Heart left ventricle (tissue), 13 donors: ENCODE measurements at regions not wholly inside any gene's neighbourhood (a gene's known extent, or its start where the extent isn't known, plus 50 kb on each side); places are given as distances from the start of the nearest gene placed in this dataset.
"Not testable (repeated sequence)": the region's sequence is repeated elsewhere in the genome, so short reads cannot be mapped to it uniquely, and the experiment has no call there.

Experiments
- POLR2A ChIP-seq, 2 donors: fragments of 450-650 bp; IDR thresholded peaks; one replicate each; pipeline ENCODE4 v1.6.1; 2017; ENCODE audit warnings: antibody characterized with exemption in 2 of 2, mild to moderate bottlenecking in 2 of 2, moderate library complexity in 2 of 2
- TF ChIP-seq, protein P1 (sequence below), 12 donors: fragments of 200-600 bp; sonication (generic) in 4 of 12; IDR thresholded peaks; one replicate each; pipeline versions ENCODE4 v1.5.0 to v1.8.0; 2018 to 2022; ENCODE audit warnings: antibody characterized with exemption in 12 of 12, mild to moderate bottlenecking in 5 of 12
- donor health status: ischemic (EF 13 %, LVEDD 7.1; RV severe dilation, severe dysfunction).
- donor health status: DM: no; HTN: yes; CAD: no.
- donor health status: DM: no; HTN: no; CAD: no.
- donor health status: ischemic (EF 25% LVEDD 6.9; RV normal size, moderate dysfunction).
- donor health status: ischemic (EF 25% LVEDD 5.7; RV mildly dilated, moderate dysfunction).
- donor health status: ischemic (EF 35%, LVEDD 5.7; RV mildly dilated, moderate dysfunction).
- donor health status: nonischemic (EF 11% LVEDD 7.7; RV severe dilation, severe dysfunction).
- donor health status: DM: yes; HTN: yes; CAD: no.
- donor health status: PGD.
- donor health status: ischemic (EF 29% LVEDD 5.4; RV normal size, mild dysfunction).
- donor health status: nonischemic (EF 23%, LVEDD 6.1; RV moderate dilation, normal function).

DNA sequence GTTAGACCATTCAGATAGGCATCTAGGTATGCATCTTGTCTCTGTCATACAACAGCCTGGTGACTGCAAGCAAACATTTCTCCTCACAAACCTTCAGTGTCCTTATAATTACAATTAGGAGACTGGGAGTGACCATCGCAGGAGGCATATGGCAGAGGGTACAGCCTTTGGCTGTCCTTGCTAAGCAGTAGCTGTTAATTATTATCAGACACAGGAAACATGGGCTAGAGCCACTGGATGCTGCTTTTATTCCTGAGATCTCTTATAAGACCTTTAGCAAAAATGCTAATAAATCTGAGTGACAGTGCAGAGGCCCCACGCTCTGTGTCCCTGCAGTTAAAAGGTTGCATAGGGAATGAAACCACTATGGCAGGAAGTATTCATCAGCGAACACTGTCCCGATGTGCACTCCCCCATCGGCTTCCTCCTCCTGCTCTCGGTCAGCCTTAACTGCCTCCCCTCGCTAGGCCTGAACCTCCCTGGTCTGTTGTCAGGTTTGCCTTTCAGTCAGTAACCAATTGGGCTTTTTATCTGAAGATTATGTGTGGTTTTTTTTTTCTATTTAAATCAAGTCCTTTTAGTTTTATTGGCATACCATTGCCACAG, 92.2 kb downstream of the ARHGAP11B start:
- TF ChIP-seq, protein P1, sequence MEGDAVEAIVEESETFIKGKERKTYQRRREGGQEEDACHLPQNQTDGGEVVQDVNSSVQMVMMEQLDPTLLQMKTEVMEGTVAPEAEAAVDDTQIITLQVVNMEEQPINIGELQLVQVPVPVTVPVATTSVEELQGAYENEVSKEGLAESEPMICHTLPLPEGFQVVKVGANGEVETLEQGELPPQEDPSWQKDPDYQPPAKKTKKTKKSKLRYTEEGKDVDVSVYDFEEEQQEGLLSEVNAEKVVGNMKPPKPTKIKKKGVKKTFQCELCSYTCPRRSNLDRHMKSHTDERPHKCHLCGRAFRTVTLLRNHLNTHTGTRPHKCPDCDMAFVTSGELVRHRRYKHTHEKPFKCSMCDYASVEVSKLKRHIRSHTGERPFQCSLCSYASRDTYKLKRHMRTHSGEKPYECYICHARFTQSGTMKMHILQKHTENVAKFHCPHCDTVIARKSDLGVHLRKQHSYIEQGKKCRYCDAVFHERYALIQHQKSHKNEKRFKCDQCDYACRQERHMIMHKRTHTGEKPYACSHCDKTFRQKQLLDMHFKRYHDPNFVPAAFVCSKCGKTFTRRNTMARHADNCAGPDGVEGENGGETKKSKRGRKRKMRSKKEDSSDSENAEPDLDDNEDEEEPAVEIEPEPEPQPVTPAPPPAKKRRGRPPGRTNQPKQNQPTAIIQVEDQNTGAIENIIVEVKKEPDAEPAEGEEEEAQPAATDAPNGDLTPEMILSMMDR (IDR thresholded peaks at IDR 0.05), result not testable (repeated sequence)
- not testable (repeated sequence) for TF ChIP-seq POLR2A (IDR thresholded peaks at IDR 0.05)
